ENCODE measurements at regions not wholly inside any gene's neighbourhood (a gene's known extent, or its start where the extent isn't known, plus 50 kb on each side); places are given as distances from the start of the nearest gene placed in this dataset.

GRCh38 chr5:136734628-136735027 lies 369.3 kb upstream of the TRPC7 start:
- no peak overlapping the region for H2AFZ ChIP-seq (ENCODE audit: low read depth, low read length)
- H3K4me2 ChIP-seq (ENCODE audit: insufficient read depth, low read length) = no peak overlapping the region
- H3K9me3 ChIP-seq (ENCODE audit: insufficient read depth, low read length, severe bottlenecking) = no peaks in the 10 kb centered on the region
- H3K27ac ChIP-seq (ENCODE audit: low read length) = no peak overlapping the region
- TF ChIP-seq EZH2 (IDR thresholded peaks at IDR 0.05; ENCODE audit: borderline replicate concordance, low read depth, low read length, severe bottlenecking) = no peak
- no peak for TF ChIP-seq CTCF (IDR thresholded peaks at IDR 0.05; ENCODE audit: borderline replicate concordance, extremely low read depth, low read length, poor library complexity, severe bottlenecking)
- H3K36me3 ChIP-seq (ENCODE audit: insufficient read depth, low read length) = no peaks in the 10 kb centered on the region
- H3K79me2 ChIP-seq (ENCODE audit: insufficient read depth, low read length) = no peaks in the 10 kb centered on the region
- DNase-seq (no peak), ATAC-seq (ENCODE audit: insufficient read depth, low read depth) (no peak)
- H3K4me1 ChIP-seq (ENCODE audit: insufficient read depth, low read length) = no peaks in the 10 kb centered on the region
- H4K20me1 ChIP-seq (ENCODE audit: insufficient read depth, low read length) = no peaks in the 10 kb centered on the region
- H3K4me3 ChIP-seq (ENCODE audit: low read depth in 1 of 2, low read length in 2 of 2) = no peak overlapping the region
- no peaks in the 10 kb centered on the region for H3K27me3 ChIP-seq (ENCODE audit: insufficient read depth, low read length, poor library complexity)
- H3K9ac ChIP-seq (ENCODE audit: low read depth, low read length) = no peak overlapping the region

- no peaks in the 10 kb centered on the region for H3K9me3 ChIP-seq (ENCODE audit: insufficient read depth, low read length, severe bottlenecking)
- no peak for TF ChIP-seq EZH2 (IDR thresholded peaks at IDR 0.05; ENCODE audit: borderline replicate concordance, low read depth, low read length, severe bottlenecking)
- TF ChIP-seq CTCF (IDR thresholded peaks at IDR 0.05; ENCODE audit: borderline replicate concordance, extremely low read depth, low read length, poor library complexity, severe bottlenecking) = no peak
- no peaks in the 10 kb centered on the region for H3K36me3 ChIP-seq (ENCODE audit: insufficient read depth, low read length)
- H3K79me2 ChIP-seq (ENCODE audit: insufficient read depth, low read length) = no peaks in the 10 kb centered on the region
- H3K27ac ChIP-seq (ENCODE audit: low read length) = no peak overlapping the region
- H3K27me3 ChIP-seq (ENCODE audit: insufficient read depth, low read length, poor library complexity) = no peaks in the 10 kb centered on the region
- no peak overlapping the region for H2AFZ ChIP-seq (ENCODE audit: low read depth, low read length)
- DNase-seq = no peak
- no peak for ATAC-seq (ENCODE audit: insufficient read depth, low read depth)
- H4K20me1 ChIP-seq (ENCODE audit: insufficient read depth, low read length) = no peaks in the 10 kb centered on the region
- no peak overlapping the region for H3K9ac ChIP-seq (ENCODE audit: low read depth, low read length)
- no peak overlapping the region for H3K4me2 ChIP-seq (ENCODE audit: insufficient read depth, low read length)
- no peaks in the 10 kb centered on the region for H3K4me1 ChIP-seq (ENCODE audit: insufficient read depth, low read length)
- no peak overlapping the region for H3K4me3 ChIP-seq (ENCODE audit: low read depth in 1 of 2, low read length in 2 of 2)
These were observed 367.4 kb upstream of the TRPC7 start for GRCh38 chr5:136732751-136733150.

DNA sequence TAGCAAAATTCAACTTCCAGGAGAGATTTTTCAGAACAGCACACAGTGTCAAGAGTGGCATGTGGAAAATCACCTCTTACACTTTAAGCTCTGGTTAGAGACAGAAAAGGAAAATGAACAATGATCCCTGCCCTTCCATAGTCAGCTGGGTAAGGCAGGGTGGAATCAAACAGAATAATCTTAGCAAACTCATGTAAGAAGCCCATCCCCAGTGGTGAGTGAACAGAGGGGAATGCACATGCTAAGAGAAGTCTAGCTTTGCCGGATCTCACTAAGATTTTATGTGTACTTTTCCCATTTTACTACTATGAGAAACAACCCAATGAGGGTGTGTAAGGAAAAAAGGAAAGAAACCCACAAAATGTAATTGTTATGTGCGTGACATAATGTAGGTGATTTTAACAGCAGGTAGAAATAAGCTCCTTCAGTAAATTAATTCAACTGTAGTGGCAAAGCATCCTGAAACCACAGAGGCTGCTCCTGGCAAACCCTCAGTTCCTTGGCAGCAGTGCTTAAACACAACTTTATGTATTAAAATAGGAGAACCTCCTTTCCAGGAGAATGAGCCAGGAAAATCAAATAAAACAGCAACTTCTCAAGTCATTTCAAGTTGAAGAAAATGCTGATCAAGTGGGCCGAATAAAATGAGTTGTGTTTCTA lies 366.0 kb upstream of the TRPC7 start:
- no peaks in the 10 kb centered on the region for H3K9me3 ChIP-seq (ENCODE audit: insufficient read depth, low read length, severe bottlenecking)
- H3K9ac ChIP-seq (ENCODE audit: low read depth, low read length) = no peak overlapping the region
- no peak overlapping the region for H3K4me2 ChIP-seq (ENCODE audit: insufficient read depth, low read length)
- H3K4me1 ChIP-seq (ENCODE audit: insufficient read depth, low read length) = no peaks in the 10 kb centered on the region
- TF ChIP-seq EZH2 (IDR thresholded peaks at IDR 0.05; ENCODE audit: borderline replicate concordance, low read depth, low read length, severe bottlenecking) (no peak), CTCF (IDR thresholded peaks at IDR 0.05; ENCODE audit: borderline replicate concordance, extremely low read depth, low read length, poor library complexity, severe bottlenecking) (no peak)
- H3K4me3 ChIP-seq (ENCODE audit: low read depth in 1 of 2, low read length in 2 of 2) = no peak overlapping the region
- H2AFZ ChIP-seq (ENCODE audit: low read depth, low read length) = no peak overlapping the region
- no peaks in the 10 kb centered on the region for H3K79me2 ChIP-seq (ENCODE audit: insufficient read depth, low read length)
- no peak overlapping the region for H3K27ac ChIP-seq (ENCODE audit: low read length)
- H4K20me1 ChIP-seq (ENCODE audit: insufficient read depth, low read length) = no peaks in the 10 kb centered on the region
- ATAC-seq (ENCODE audit: insufficient read depth, low read depth) (no peak), DNase-seq (no peak)
- H3K27me3 ChIP-seq (ENCODE audit: insufficient read depth, low read length, poor library complexity) = no peaks in the 10 kb centered on the region
- no peaks in the 10 kb centered on the region for H3K36me3 ChIP-seq (ENCODE audit: insufficient read depth, low read length)

All from DND-41 (cell line).